Fibroblast of lung (primary cell): ENCODE measurements at regions not wholly inside any gene's neighbourhood (a gene's known extent, or its start where the extent isn't known, plus 50 kb on each side); places are given as distances from the start of the nearest gene placed in this dataset.

Experiments used
- DNase-seq, 2 donors: peaks; one replicate each; pipeline versions ENCODE4 v3.0.0 to v3.0.0-alpha.2; 2010; ENCODE audit warnings: low read depth in 2 of 2
- H2AFZ ChIP-seq: 2 replicates; pipeline ENCODE4 v1.5.1; 2012; ENCODE audit warnings: low read length, control low read depth, inconsistent platforms
- H3K27ac ChIP-seq: 2 replicates; pipeline ENCODE4 v1.5.1; 2011; ENCODE audit warnings: low read length, control low read depth; ENCODE audit not compliant: insufficient read depth
- H3K27me3 ChIP-seq: 2 replicates; pipeline ENCODE4 v1.5.1; 2011; ENCODE audit warnings: mild to moderate bottlenecking, low read length; ENCODE audit not compliant: control insufficient read depth, insufficient read depth
- H3K36me3 ChIP-seq: 2 replicates; pipeline ENCODE4 v1.5.1; 2011; ENCODE audit warnings: low read length; ENCODE audit not compliant: control insufficient read depth, insufficient read depth
- H3K4me1 ChIP-seq: 2 replicates; pipeline ENCODE4 v1.5.1; 2011; ENCODE audit warnings: low read length; ENCODE audit not compliant: control insufficient read depth, insufficient read depth; ENCODE audit errors: extremely low read depth
- H3K4me2 ChIP-seq: 2 replicates; pipeline ENCODE4 v1.5.1; 2011; ENCODE audit warnings: low read length, control low read depth; ENCODE audit not compliant: insufficient read depth; ENCODE audit errors: extremely low read depth
- H3K4me3 ChIP-seq, 4 experiments: fragments of 200-600 bp in 1 of 4; sonication (generic) in 1 of 4; replicated peaks in 1 of 4; 2 replicates each; pipeline ENCODE4 v1.5.1; 2011 to 2016; ENCODE audit warnings: low read length in 4 of 4, low read depth in 3 of 4, mild to moderate bottlenecking in 3 of 4, control low read depth in 2 of 4, inconsistent platforms in 1 of 4, mixed read lengths in 1 of 4; ENCODE audit not compliant: insufficient read depth in 1 of 4; ENCODE audit errors: control extremely low read depth in 1 of 4
- H3K79me2 ChIP-seq: 2 replicates; pipeline ENCODE4 v1.5.1; 2012; ENCODE audit warnings: mild to moderate bottlenecking, low read length, inconsistent platforms; ENCODE audit not compliant: control insufficient read depth, insufficient read depth
- H3K9ac ChIP-seq: 2 replicates; pipeline ENCODE4 v1.5.1; 2011; ENCODE audit warnings: mild to moderate bottlenecking, low read length, control low read depth; ENCODE audit not compliant: insufficient read depth
- H3K9me3 ChIP-seq: 2 replicates; pipeline ENCODE4 v1.5.1; 2012; ENCODE audit warnings: low read depth, low read length; ENCODE audit not compliant: control insufficient read depth, insufficient read depth
- H4K20me1 ChIP-seq: 2 replicates; pipeline ENCODE4 v1.5.1; 2011; ENCODE audit warnings: low read length; ENCODE audit not compliant: control insufficient read depth, insufficient read depth; ENCODE audit errors: extremely low read depth
- EZH2 ChIP-seq: IDR thresholded peaks from 2 replicates; pipeline ENCODE4 v1.5.1; 2012; ENCODE audit warnings: low read length, control low read depth, mild to moderate bottlenecking; ENCODE audit errors: missing control alignments
- TF ChIP-seq, protein P1 (sequence below), 2 donors: IDR thresholded peaks in 1 of 2; conservative IDR thresholded peaks in 1 of 2; 1 replicate in 1 of 2; 2 replicates in 1 of 2; pipeline ENCODE4 v1.5.1; 2011 to 2012; ENCODE audit warnings: low read length in 2 of 2, control low read depth in 1 of 2, inconsistent platforms in 1 of 2, low read depth in 1 of 2, mild to moderate bottlenecking in 1 of 2

DNA sequence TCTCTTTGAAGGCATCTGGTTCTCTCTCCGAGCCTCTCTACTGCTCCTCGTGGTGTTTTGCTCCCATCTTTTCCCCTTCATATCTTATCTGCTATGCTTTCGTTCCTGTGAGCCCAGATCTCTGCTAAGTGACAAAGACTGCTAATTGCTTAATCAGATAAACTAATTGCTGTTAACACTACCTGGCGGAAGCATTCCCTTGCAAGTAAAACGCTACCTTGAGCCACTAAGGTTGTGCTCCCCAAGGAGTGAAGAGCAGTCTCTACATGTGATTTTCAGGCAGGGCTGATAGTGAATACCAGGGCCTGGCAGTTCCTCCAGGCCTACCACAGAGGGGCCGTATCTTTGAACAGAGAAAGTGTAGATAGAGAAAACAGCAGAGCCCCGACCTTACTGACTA is 244.0 kb upstream of the GATB start:
- H3K9me3 ChIP-seq = no peaks in the 10 kb centered on the region
- no peaks in the 10 kb centered on the region for H4K20me1 ChIP-seq
- no peak overlapping the region for H2AFZ ChIP-seq
- no peak for DNase-seq
- H3K36me3 ChIP-seq = no peaks in the 10 kb centered on the region
- H3K27ac ChIP-seq = no peak overlapping the region
- H3K9ac ChIP-seq = no peak overlapping the region
- no peak overlapping the region for H3K4me3 ChIP-seq
- TF ChIP-seq EZH2 = no peak
- TF ChIP-seq, protein P1, sequence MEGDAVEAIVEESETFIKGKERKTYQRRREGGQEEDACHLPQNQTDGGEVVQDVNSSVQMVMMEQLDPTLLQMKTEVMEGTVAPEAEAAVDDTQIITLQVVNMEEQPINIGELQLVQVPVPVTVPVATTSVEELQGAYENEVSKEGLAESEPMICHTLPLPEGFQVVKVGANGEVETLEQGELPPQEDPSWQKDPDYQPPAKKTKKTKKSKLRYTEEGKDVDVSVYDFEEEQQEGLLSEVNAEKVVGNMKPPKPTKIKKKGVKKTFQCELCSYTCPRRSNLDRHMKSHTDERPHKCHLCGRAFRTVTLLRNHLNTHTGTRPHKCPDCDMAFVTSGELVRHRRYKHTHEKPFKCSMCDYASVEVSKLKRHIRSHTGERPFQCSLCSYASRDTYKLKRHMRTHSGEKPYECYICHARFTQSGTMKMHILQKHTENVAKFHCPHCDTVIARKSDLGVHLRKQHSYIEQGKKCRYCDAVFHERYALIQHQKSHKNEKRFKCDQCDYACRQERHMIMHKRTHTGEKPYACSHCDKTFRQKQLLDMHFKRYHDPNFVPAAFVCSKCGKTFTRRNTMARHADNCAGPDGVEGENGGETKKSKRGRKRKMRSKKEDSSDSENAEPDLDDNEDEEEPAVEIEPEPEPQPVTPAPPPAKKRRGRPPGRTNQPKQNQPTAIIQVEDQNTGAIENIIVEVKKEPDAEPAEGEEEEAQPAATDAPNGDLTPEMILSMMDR (conservative IDR thresholded peaks at IDR 0.05 in 1 of 2, IDR thresholded peaks at IDR 0.05 in 1 of 2; ENCODE audit: low read depth in 1 of 2, low read length in 2 of 2) = no peak
- no peaks in the 10 kb centered on the region for H3K4me1 ChIP-seq
- H3K79me2 ChIP-seq = no peaks in the 10 kb centered on the region
- no peak overlapping the region for H3K4me2 ChIP-seq
- peaks cover 2% of the 10 kb centered on the region for H3K27me3 ChIP-seq

DNA sequence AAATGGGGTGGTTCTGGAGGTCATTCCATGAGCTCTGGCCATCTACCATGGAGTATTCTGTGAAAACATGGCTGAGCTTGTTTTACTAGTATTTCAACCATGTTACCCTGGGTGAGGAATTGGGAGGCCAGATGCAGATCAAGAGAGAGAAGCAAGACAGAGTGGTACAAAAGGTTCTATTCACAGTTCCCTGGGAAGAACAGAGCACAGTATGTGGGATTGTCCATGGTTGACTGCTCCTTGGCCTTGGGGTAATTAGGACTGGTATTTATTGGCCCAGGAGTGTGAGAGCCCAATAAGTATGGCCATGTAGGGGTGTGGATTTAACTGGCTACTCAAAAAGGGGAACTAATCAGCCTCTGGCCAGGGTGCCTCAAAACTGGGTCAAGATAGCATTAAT is 239.7 kb upstream of the GATB start:
- Histone ChIP-seq H3K4me2 (no peak overlapping the region), H3K27ac (no peak overlapping the region), H3K79me2 (no peaks in the 10 kb centered on the region), H3K36me3 (no peaks in the 10 kb centered on the region), H4K20me1 (no peaks in the 10 kb centered on the region), H2AFZ (no peak overlapping the region), H3K9ac (no peak overlapping the region), H3K27me3 (no peaks in the 10 kb centered on the region), H3K4me1 (no peaks in the 10 kb centered on the region), H3K9me3 (no peaks in the 10 kb centered on the region), H3K4me3 (no peak overlapping the region)
- DNase-seq = no peak
- TF ChIP-seq, protein P1 (conservative IDR thresholded peaks at IDR 0.05 in 1 of 2, IDR thresholded peaks at IDR 0.05 in 1 of 2; ENCODE audit: low read depth in 1 of 2, low read length in 2 of 2) = no peak
- no peak for TF ChIP-seq EZH2

GRCh38 chr4:151998723-151999122 is 237.9 kb upstream of the GATB start:
- no peak for DNase-seq
- no peak overlapping the region for H3K9ac ChIP-seq

More at GRCh38 chr4:151998723-151999122, 237.9 kb upstream of the GATB start:
- Histone ChIP-seq H3K79me2 (no peaks in the 10 kb centered on the region), H3K9me3 (no peaks in the 10 kb centered on the region), H3K27me3 (no peaks in the 10 kb centered on the region), H3K4me3 (no peak overlapping the region), H3K36me3 (no peaks in the 10 kb centered on the region), H3K4me1 (no peaks in the 10 kb centered on the region), H3K4me2 (no peak overlapping the region), H4K20me1 (no peaks in the 10 kb centered on the region), H2AFZ (no peak overlapping the region), H3K27ac (no peak overlapping the region)
- TF ChIP-seq, protein P1 (conservative IDR thresholded peaks at IDR 0.05 in 1 of 2, IDR thresholded peaks at IDR 0.05 in 1 of 2; ENCODE audit: low read depth in 1 of 2, low read length in 2 of 2) = no peak
- no peak for TF ChIP-seq EZH2
